Ovary (tissue), 7 donors: ENCODE measurements at regions not wholly inside any gene's neighbourhood (a gene's known extent, or its start where the extent isn't known, plus 50 kb on each side); places are given as distances from the start of the nearest gene placed in this dataset.

Experiments
- DNase-seq, 5 donors: peaks; one replicate each; pipeline ENCODE4 v3.0.0-alpha.2; 2019 to 2020
- H3K27ac ChIP-seq, 2 donors: fragments of 200-600 bp; one replicate each; pipeline versions ENCODE4 v1.5.1 to v1.8.0; 2019 to 2022
- H3K27me3 ChIP-seq: fragments of 200-600 bp; one replicate; pipeline ENCODE4 v1.8.0; 2022
- H3K36me3 ChIP-seq: fragments of 200-600 bp; sonication (generic); one replicate; pipeline ENCODE4 v1.5.1; 2019
- H3K4me1 ChIP-seq: one replicate; pipeline ENCODE4 v1.8.1; 2013; ENCODE audit warnings: mild to moderate bottlenecking, moderate library complexity; ENCODE audit not compliant: insufficient read depth
- H3K4me3 ChIP-seq: fragments of 200-600 bp; sonication (generic); one replicate; pipeline ENCODE4 v1.5.1; 2017
- H3K9me3 ChIP-seq, 2 donors: fragments of 200-600 bp in 1 of 2; sonication (generic) in 1 of 2; one replicate each; pipeline versions ENCODE4 v1.5.1 to v1.8.1; 2013 to 2019; ENCODE audit warnings: mild to moderate bottlenecking in 1 of 2, moderate library complexity in 1 of 2
- EP300 ChIP-seq: sonication (generic); formaldehyde crosslinking; IDR thresholded peaks from one replicate; pipeline ENCODE4 v1.6.1; 2017; ENCODE audit warnings: antibody characterized with exemption
- POLR2A ChIP-seq: fragments of 450-650 bp; IDR thresholded peaks from one replicate; pipeline ENCODE4 v1.6.1; 2017; ENCODE audit warnings: antibody characterized with exemption, mild to moderate bottlenecking, moderate library complexity
- WGBS, 3 donors: extraction: QIAGEN DNeasy Blood & Tissue Kit in 1 of 3; methylation state at CpG; one replicate each; pipeline versions ENCODE4 v1.1.5 to v1.1.7; 2013 to 2017; 5-methylcytosine and 5-hydroxymethylcytosine counted together
- intact Hi-C, 4 donors: fragments of 100-400 bp; cut with DNase I; formaldehyde crosslinking; loops; one replicate each; pipeline versions ENCODE4 v1.11.0 to v1.15.1; 2022 to 2023
- TF ChIP-seq, protein P1 (sequence below), 3 donors: fragments of 450-650 bp in 2 of 3; fragments of 200-600 bp in 1 of 3; IDR thresholded peaks; one replicate each; pipeline versions ENCODE4 v1.5.1 to v1.8.0; 2016 to 2022; ENCODE audit warnings: antibody characterized with exemption in 3 of 3, mild to moderate bottlenecking in 1 of 3
- donor health status: DM: no; HTN: no; CAD: no; lungs with moderate emphysema.
- donor health status: DM: no; HTN: no; CAD: no.
- donor health status: Bipolar disorder and iron deficiency.
- donor health status: DM: no; HTN: no; CAD: no.
- donor health status: DM: yes; HTN: yes; CAD: no.

- H3K27ac ChIP-seq: no peak overlapping the region
- 39 to 60% (median 49%) methylated on average over 1 of the region's 1 CpG for WGBS, 3 donors
- no peaks in the 10 kb centered on the region for H3K4me1 ChIP-seq
- H3K9me3 ChIP-seq: no peaks in the 10 kb centered on the region
- DNase-seq: no peak
- H3K4me3 ChIP-seq: no peak overlapping the region
- intact Hi-C loops: no loop called here
- no peaks in the 10 kb centered on the region for H3K27me3 ChIP-seq
- no peaks in the 10 kb centered on the region for H3K36me3 ChIP-seq
- no peak for TF ChIP-seq POLR2A
- no peak for TF ChIP-seq EP300
- TF ChIP-seq, protein P1, sequence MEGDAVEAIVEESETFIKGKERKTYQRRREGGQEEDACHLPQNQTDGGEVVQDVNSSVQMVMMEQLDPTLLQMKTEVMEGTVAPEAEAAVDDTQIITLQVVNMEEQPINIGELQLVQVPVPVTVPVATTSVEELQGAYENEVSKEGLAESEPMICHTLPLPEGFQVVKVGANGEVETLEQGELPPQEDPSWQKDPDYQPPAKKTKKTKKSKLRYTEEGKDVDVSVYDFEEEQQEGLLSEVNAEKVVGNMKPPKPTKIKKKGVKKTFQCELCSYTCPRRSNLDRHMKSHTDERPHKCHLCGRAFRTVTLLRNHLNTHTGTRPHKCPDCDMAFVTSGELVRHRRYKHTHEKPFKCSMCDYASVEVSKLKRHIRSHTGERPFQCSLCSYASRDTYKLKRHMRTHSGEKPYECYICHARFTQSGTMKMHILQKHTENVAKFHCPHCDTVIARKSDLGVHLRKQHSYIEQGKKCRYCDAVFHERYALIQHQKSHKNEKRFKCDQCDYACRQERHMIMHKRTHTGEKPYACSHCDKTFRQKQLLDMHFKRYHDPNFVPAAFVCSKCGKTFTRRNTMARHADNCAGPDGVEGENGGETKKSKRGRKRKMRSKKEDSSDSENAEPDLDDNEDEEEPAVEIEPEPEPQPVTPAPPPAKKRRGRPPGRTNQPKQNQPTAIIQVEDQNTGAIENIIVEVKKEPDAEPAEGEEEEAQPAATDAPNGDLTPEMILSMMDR (IDR thresholded peaks at IDR 0.05): no peak
Measured at GRCh38 chr3:27848826-27849225, 126.7 kb upstream of the EOMES start.

DNA sequence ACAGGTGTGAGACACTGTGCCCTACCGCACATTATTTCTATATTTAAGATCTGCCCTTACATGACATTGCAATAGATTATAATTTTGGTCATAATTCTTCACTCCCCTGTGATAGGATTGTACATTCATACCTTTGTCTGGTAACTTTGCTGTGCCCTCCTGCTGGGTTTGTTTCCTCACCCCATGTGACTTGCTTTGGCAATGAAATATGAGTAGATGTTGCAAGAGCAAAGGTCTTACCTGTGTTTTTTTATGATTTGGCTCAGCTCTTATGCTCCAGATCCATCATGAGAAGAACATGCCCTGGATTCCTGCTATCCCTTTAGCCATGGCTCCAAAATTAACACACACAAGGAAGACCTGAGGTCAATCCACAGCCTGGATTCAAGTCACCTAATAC is 137.7 kb upstream of the EOMES start:
- Histone ChIP-seq H3K4me1 (no peaks in the 10 kb centered on the region), H3K27me3 (no peaks in the 10 kb centered on the region), H3K9me3 (no peaks in the 10 kb centered on the region), H3K36me3 (no peaks in the 10 kb centered on the region), H3K4me3 (no peak overlapping the region), H3K27ac (no peak overlapping the region)
- WGBS, 3 donors: 89 to 94% (median 92%) methylated on average over 1 of the region's 1 CpG
- no peak for TF ChIP-seq POLR2A
- TF ChIP-seq EP300: no peak
- TF ChIP-seq, protein P1 (IDR thresholded peaks at IDR 0.05): no peak
- intact Hi-C loops: no loop called here
- DNase-seq: no peak

DNA sequence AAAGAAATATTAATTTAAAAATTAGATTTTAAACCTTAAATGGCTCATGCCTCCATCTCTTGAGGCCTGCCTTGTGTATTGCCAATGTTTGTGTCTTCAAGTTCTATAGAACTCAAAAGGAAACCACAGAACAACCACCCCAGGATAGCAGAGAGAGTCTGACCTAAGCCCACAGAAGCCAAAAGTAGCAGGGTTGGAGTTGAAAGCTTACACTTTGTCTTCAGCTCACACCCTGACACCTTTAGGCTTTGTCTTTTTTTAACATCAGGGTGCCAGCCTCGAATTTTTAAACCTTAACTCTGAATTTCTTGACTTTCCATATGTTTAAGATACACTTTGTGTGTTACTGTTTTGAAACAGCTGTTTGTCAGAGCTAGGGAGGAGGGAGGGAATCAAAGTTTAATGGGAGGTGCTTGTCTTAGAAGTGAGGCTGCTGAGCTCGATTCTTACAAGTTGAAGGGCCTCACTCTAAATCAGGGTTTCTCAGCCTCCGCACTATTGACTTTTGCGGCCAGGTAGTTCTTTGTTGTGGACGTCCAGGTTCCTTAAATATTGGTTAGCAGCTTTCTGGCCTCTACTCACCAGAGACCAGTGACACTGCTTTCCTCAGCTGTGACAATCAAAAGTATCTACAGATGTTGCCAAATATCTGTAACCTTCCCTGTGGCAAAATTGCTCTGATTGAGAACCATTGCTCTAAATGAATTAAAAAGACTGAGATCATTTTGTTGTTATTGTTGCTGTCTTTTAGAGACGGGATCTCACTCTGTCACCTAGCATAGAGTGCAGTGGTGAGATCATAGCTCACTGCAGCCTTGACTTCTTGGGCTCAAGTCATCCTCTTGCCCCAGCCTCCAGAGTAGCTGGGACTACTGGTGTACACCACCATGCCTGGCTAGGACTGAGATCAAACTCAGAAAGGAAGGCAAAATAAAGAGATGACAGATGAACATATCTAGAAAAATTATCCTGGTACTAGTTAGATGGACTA is 139.2 kb upstream of the EOMES start:
- H3K36me3 ChIP-seq: no peaks in the 10 kb centered on the region
- no peaks in the 10 kb centered on the region for H3K27me3 ChIP-seq
- WGBS, 3 donors: 48 to 58% (median 49%) methylated on average over 6 of the region's 6 CpGs
- H3K4me1 ChIP-seq: no peaks in the 10 kb centered on the region
- no peak for TF ChIP-seq POLR2A
- no peak for TF ChIP-seq EP300
- TF ChIP-seq, protein P1 (IDR thresholded peaks at IDR 0.05): no peak
- no peaks in the 10 kb centered on the region for H3K9me3 ChIP-seq
- intact Hi-C loops: no loop called here
- no peak overlapping the region for H3K4me3 ChIP-seq
- DNase-seq: no peak
- H3K27ac ChIP-seq: no peak overlapping the region

GRCh38 chr3:27865731-27866130 is 143.6 kb upstream of the EOMES start:
- DNase-seq: no peak
- Histone ChIP-seq H3K9me3 (no peaks in the 10 kb centered on the region), H3K27ac (no peak overlapping the region), H3K4me3 (no peak overlapping the region), H3K4me1 (no peaks in the 10 kb centered on the region), H3K36me3 (no peaks in the 10 kb centered on the region), H3K27me3 (no peaks in the 10 kb centered on the region)
- TF ChIP-seq POLR2A: no peak
- TF ChIP-seq, protein P1 (IDR thresholded peaks at IDR 0.05): no peak
- TF ChIP-seq EP300: no peak
- intact Hi-C loops: no loop called here
